CD4-positive, alpha-beta memory T cell (primary cell): ENCODE measurements at regions not wholly inside any gene's neighbourhood (a gene's known extent, or its start where the extent isn't known, plus 50 kb on each side); places are given as distances from the start of the nearest gene placed in this dataset.

Experiments used
- CTCF ChIA-PET: fragments of 350-600 bp; sonication (Branson Sonifier 250); formaldehyde crosslinking; loops from one replicate; lab custom pipeline; 2021; ENCODE audit warnings: inconsistent platforms; ENCODE audit not compliant: partially characterized antibody; lab: Charles Lee
- POLR2A ChIA-PET: fragments of 350-600 bp; sonication (Branson Sonifier 250); formaldehyde crosslinking; loops from one replicate; lab custom pipeline; 2021; ENCODE audit not compliant: partially characterized antibody; lab: Charles Lee
- DNase-seq, 5 donors: peaks; one replicate each; pipeline versions ENCODE4 v3.0.0 to v3.0.0-alpha.2; 2020 to 2022; ENCODE audit warnings: mixed read lengths in 1 of 5
- H3K27ac ChIP-seq: one replicate; pipeline ENCODE4 v1.7.0; 2013; ENCODE audit warnings: low read depth, low read length
- H3K27me3 ChIP-seq: 2 replicates; pipeline ENCODE4 v1.7.0; 2013; ENCODE audit warnings: mild to moderate bottlenecking, low read length, moderate library complexity; ENCODE audit not compliant: insufficient read depth
- H3K36me3 ChIP-seq: 2 replicates; pipeline ENCODE4 v1.7.0; 2013; ENCODE audit warnings: mild to moderate bottlenecking, low read length, moderate library complexity; ENCODE audit not compliant: insufficient read depth
- H3K4me1 ChIP-seq: 2 replicates; pipeline ENCODE4 v1.7.0; 2013; ENCODE audit warnings: mild to moderate bottlenecking, low read length, moderate library complexity; ENCODE audit not compliant: insufficient read depth
- H3K4me3 ChIP-seq, 2 donors: one replicate each; pipeline ENCODE4 v1.7.0; 2013; ENCODE audit warnings: low read length in 2 of 2, mild to moderate bottlenecking in 1 of 2
- H3K9me3 ChIP-seq, 2 donors: one replicate each; pipeline ENCODE4 v1.7.0; 2013; ENCODE audit warnings: low read length in 2 of 2, control low read depth in 1 of 2; ENCODE audit not compliant: control insufficient read depth in 1 of 2
- H3K27ac Mint-ChIP-seq, 7 donors: one replicate each; pipeline ENCODE4 v1.8.0; 2020 to 2021; ENCODE audit warnings: mixed read lengths in 7 of 7, mild to moderate bottlenecking in 6 of 7, inconsistent platforms in 3 of 7, moderate library complexity in 3 of 7
- H3K27me3 Mint-ChIP-seq, 2 donors: one replicate each; pipeline ENCODE4 v1.8.0; 2020 to 2021; ENCODE audit warnings: mixed read lengths in 2 of 2
- H3K36me3 Mint-ChIP-seq, 2 donors: one replicate each; pipeline ENCODE4 v1.8.0; 2020 to 2021; ENCODE audit warnings: mixed read lengths in 2 of 2, inconsistent platforms in 1 of 2, mild to moderate bottlenecking in 1 of 2
- H3K4me1 Mint-ChIP-seq, 4 donors: one replicate each; pipeline ENCODE4 v1.8.0; 2020 to 2021; ENCODE audit warnings: mixed read lengths in 4 of 4, mild to moderate bottlenecking in 1 of 4
- H3K4me3 Mint-ChIP-seq, 8 donors: one replicate each; pipeline ENCODE4 v1.8.0; 2020 to 2021; ENCODE audit warnings: mixed read lengths in 8 of 8, mild to moderate bottlenecking in 7 of 8, moderate library complexity in 6 of 8, inconsistent platforms in 3 of 8
- H3K9me3 Mint-ChIP-seq, 8 donors: one replicate each; pipeline ENCODE4 v1.8.0; 2020 to 2021; ENCODE audit warnings: mixed read lengths in 8 of 8, mild to moderate bottlenecking in 5 of 8, inconsistent platforms in 3 of 8, moderate library complexity in 1 of 8
- intact Hi-C: fragments of 100-400 bp; cut with micrococcal nuclease; formaldehyde crosslinking; loops from one replicate; pipeline ENCODE4 v1.15.1; 2023

GRCh38 chr3:57001356-57001755, 59.1 kb upstream of the SPATA12 start:
- intact Hi-C loops: no loop called here
- ChIA-PET CTCF (no interaction called here), POLR2A (no interaction called here)
- no peak overlapping the region for H3K27ac ChIP-seq
- no peaks in the 10 kb centered on the region for H3K4me1 ChIP-seq
- H3K4me3 ChIP-seq: no peak overlapping the region
- H3K36me3 ChIP-seq: no peaks in the 10 kb centered on the region
- no peaks in the 10 kb centered on the region for H3K4me1 Mint-ChIP-seq
- no peak overlapping the region for H3K4me3 Mint-ChIP-seq
- H3K9me3 ChIP-seq: no peaks in the 10 kb centered on the region
- no peaks in the 10 kb centered on the region for H3K27me3 ChIP-seq
- no peak for DNase-seq
- H3K9me3 Mint-ChIP-seq: peaks cover 0 to 2% (median 0%) of the 10 kb centered on the region in 8 donors
- no peak overlapping the region for H3K27ac Mint-ChIP-seq
- H3K36me3 Mint-ChIP-seq: no peaks in the 10 kb centered on the region
- peaks cover 2 to 4% of the 10 kb centered on the region in 2 donors for H3K27me3 Mint-ChIP-seq

DNA sequence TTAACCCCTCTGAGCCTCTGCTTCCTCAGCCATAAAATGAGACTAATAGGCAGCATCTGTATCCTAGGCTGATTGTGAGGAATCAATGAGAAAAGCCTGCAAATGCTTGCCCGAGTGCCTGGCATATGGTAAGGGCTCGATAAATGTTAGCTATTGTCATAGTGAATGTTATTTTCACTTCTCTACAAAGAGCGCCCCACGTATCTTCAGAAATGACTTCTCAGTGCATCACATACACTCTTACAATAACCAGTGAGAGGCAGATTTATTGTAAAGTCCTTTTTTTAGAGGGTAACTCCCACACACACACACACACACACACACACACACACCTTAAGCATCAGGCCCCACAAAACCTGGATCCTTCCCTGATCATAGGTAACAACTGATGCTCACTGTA, 60.5 kb upstream of the SPATA12 start:
- H3K36me3 ChIP-seq: no peaks in the 10 kb centered on the region
- DNase-seq: no peak
- H3K4me1 ChIP-seq: no peaks in the 10 kb centered on the region
- Mint-ChIP-seq H3K27ac (peak overlapping the region in 2 of 7 donors; percentile 23 to 54), H3K9me3 (peaks cover 0 to 8% (median 0%) of the 10 kb centered on the region in 8 donors), H3K4me1 (peaks cover 3 to 6% (median 4%) of the 10 kb centered on the region in 4 donors), H3K36me3 (peaks cover 0 to 2% of the 10 kb centered on the region in 2 donors), H3K4me3 (no peak overlapping the region), H3K27me3 (peaks cover 4 to 5% of the 10 kb centered on the region in 2 donors)
- H3K9me3 ChIP-seq: no peaks in the 10 kb centered on the region
- H3K27ac ChIP-seq: no peak overlapping the region
- H3K27me3 ChIP-seq: no peaks in the 10 kb centered on the region
- intact Hi-C loops: no loop called here
- ChIA-PET POLR2A (no interaction called here), CTCF (interaction anchor here (4.3 kb wide), 1 partner anchor 12 kb away, joined by 32 read pairs; no protein-coding TSS in a partner anchor)
- no peak overlapping the region for H3K4me3 ChIP-seq

GRCh38 chr3:56999547-56999946, 60.9 kb upstream of the SPATA12 start:
- Histone ChIP-seq H3K4me3 (no peak overlapping the region), H3K9me3 (no peaks in the 10 kb centered on the region), H3K27me3 (no peaks in the 10 kb centered on the region), H3K27ac (no peak overlapping the region), H3K4me1 (no peaks in the 10 kb centered on the region), H3K36me3 (no peaks in the 10 kb centered on the region)
- CTCF ChIA-PET: interaction anchor here (4.3 kb wide), 1 partner anchor 11 kb away, joined by 32 read pairs; no protein-coding TSS in a partner anchor
- intact Hi-C loops: no loop called here
- Mint-ChIP-seq H3K27me3 (peaks cover 4 to 5% of the 10 kb centered on the region in 2 donors), H3K27ac (peak overlapping the region in 1 of 7 donors; percentile 54), H3K36me3 (peaks cover 0 to 2% of the 10 kb centered on the region in 2 donors), H3K4me1 (peaks cover 3 to 6% (median 4%) of the 10 kb centered on the region in 4 donors), H3K9me3 (peaks cover 0 to 12% (median 0%) of the 10 kb centered on the region in 8 donors), H3K4me3 (no peak overlapping the region)
- POLR2A ChIA-PET: no interaction called here
- DNase-seq: no peak

GRCh38 chr3:56998076-56998529, 62.4 kb upstream of the SPATA12 start:
- Histone ChIP-seq H3K27me3 (no peaks in the 10 kb centered on the region), H3K4me3 (no peak overlapping the region), H3K36me3 (no peaks in the 10 kb centered on the region), H3K4me1 (no peaks in the 10 kb centered on the region), H3K27ac (no peak overlapping the region), H3K9me3 (no peaks in the 10 kb centered on the region)
- POLR2A ChIA-PET: no interaction called here
- DNase-seq: no peak
- Mint-ChIP-seq H3K27ac (peak overlapping the region in 2 of 7 donors; percentile 38 to 90), H3K9me3 (peaks cover 0 to 10% (median 0%) of the 10 kb centered on the region in 8 donors), H3K36me3 (peaks cover 0 to 2% of the 10 kb centered on the region in 2 donors), H3K27me3 (peaks cover 1 to 3% of the 10 kb centered on the region in 2 donors), H3K4me1 (peaks cover 3 to 6% (median 4%) of the 10 kb centered on the region in 4 donors), H3K4me3 (no peak overlapping the region)
- CTCF ChIA-PET: interaction anchor here (0.7 to 4.3 kb wide), 5 partner anchors 10 to 303 kb away, joined by 3 to 32 read pairs (median 4); no protein-coding TSS in a partner anchor
- intact Hi-C loops: no loop called here

GRCh38 chr3:56997675-56998074, 62.8 kb upstream of the SPATA12 start:
- no peaks in the 10 kb centered on the region for H3K9me3 ChIP-seq
- intact Hi-C loops: no loop called here
- no peaks in the 10 kb centered on the region for H3K36me3 ChIP-seq
- H3K27ac ChIP-seq: no peak overlapping the region
- Mint-ChIP-seq H3K4me1 (peaks cover 3 to 6% (median 4%) of the 10 kb centered on the region in 4 donors), H3K27ac (peak overlapping the region in 1 of 7 donors; percentile 90), H3K4me3 (no peak overlapping the region), H3K27me3 (peaks cover 1 to 3% of the 10 kb centered on the region in 2 donors), H3K9me3 (peaks cover 0 to 10% (median 0%) of the 10 kb centered on the region in 8 donors), H3K36me3 (peaks cover 0 to 2% of the 10 kb centered on the region in 2 donors)
- DNase-seq: no peak
- no peaks in the 10 kb centered on the region for H3K27me3 ChIP-seq
- CTCF ChIA-PET: interaction anchor here (0.7 to 4.3 kb wide), 8 partner anchors 9 to 303 kb away, joined by 3 to 60 read pairs (median 4); no protein-coding TSS in a partner anchor
- H3K4me3 ChIP-seq: no peak overlapping the region
- POLR2A ChIA-PET: no interaction called here
- no peaks in the 10 kb centered on the region for H3K4me1 ChIP-seq

DNA sequence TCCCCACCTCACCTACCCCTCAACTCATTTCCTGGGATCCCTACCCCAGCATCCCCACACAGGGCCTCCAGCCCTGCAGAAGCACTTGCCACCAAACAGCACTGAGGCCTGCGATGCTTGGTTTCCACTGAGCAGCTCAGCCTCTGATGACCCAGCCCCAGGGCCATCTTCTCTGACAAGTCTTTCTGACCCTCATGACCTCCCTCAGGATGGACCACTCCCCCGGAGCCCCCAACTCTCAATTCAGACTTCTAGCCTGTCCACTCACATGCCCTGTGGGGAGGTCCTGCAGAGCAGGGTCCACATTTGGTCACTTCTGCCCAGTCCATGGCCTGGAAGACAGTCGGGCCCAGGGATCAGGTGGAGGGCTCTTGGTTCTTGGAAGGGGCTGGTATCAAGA, 63.4 kb upstream of the SPATA12 start:
- no peaks in the 10 kb centered on the region for H3K36me3 ChIP-seq
- Mint-ChIP-seq H3K36me3 (peaks cover 0 to 2% of the 10 kb centered on the region in 2 donors), H3K9me3 (peaks cover 0 to 10% (median 0%) of the 10 kb centered on the region in 8 donors), H3K4me3 (peak overlapping the region in 1 of 8 donors; percentile 46), H3K27me3 (peaks cover 1 to 3% of the 10 kb centered on the region in 2 donors), H3K4me1 (peaks cover 3 to 6% (median 4%) of the 10 kb centered on the region in 4 donors), H3K27ac (peak overlapping the region in 1 of 7 donors; percentile 90)
- intact Hi-C loops: no loop called here
- H3K4me1 ChIP-seq: no peaks in the 10 kb centered on the region
- ChIA-PET CTCF (interaction anchor here (1.1 to 4.3 kb wide), 12 partner anchors 8 to 302 kb away, joined by 3 to 60 read pairs (median 10); partner anchors contain the start of gene ARHGEF3), POLR2A (no interaction called here)
- no peak for DNase-seq
- no peak overlapping the region for H3K27ac ChIP-seq
- H3K4me3 ChIP-seq: no peak overlapping the region
- no peaks in the 10 kb centered on the region for H3K27me3 ChIP-seq
- no peaks in the 10 kb centered on the region for H3K9me3 ChIP-seq

DNA sequence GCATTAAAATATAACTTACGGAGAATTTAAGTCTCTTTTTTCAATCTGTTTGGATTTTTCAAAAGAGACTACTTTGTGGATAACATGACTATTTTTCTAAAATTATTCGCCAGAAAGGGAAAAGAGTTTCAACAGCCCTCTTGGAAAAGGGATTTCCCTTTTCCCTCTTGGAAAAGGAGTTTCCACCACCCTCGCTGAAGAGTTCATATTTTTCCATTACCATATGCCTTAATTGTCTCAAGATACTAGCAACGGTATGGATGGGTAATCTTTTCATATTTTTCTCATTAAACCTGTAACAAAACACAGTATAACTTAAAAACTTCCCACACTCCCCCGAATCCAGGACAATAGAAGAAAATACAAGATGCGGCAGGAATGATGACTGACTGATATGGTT, 66.1 kb upstream of the SPATA12 start:
- peaks cover 0 to 10% (median 0%) of the 10 kb centered on the region in 8 donors for H3K9me3 Mint-ChIP-seq
- H3K9me3 ChIP-seq: no peaks in the 10 kb centered on the region
- no peaks in the 10 kb centered on the region for H3K36me3 ChIP-seq
- peak overlapping the region in 1 of 8 donors; percentile 8 for H3K4me3 Mint-ChIP-seq
- CTCF ChIA-PET: interaction anchor here (2.3 to 9.9 kb wide), 3 partner anchors 182 to 291 kb away, joined by 7 to 321 read pairs (median 197); partner anchors contain the start of gene ARHGEF3
- no peaks in the 10 kb centered on the region for H3K27me3 ChIP-seq
- peak overlapping the region in 1 of 7 donors; percentile 90 for H3K27ac Mint-ChIP-seq
- H3K27ac ChIP-seq: no peak overlapping the region
- no peak for DNase-seq
- H3K4me1 Mint-ChIP-seq: peaks cover 3 to 6% (median 5%) of the 10 kb centered on the region in 4 donors
- H3K36me3 Mint-ChIP-seq: peaks cover 0 to 2% of the 10 kb centered on the region in 2 donors
- intact Hi-C loops: no loop called here
- no peak overlapping the region for H3K4me3 ChIP-seq
- peaks cover 8 to 9% of the 10 kb centered on the region in 2 donors for H3K27me3 Mint-ChIP-seq
- no peaks in the 10 kb centered on the region for H3K4me1 ChIP-seq
- POLR2A ChIA-PET: no interaction called here
